GM21526 (cell line): ENCODE measurements at regions not wholly inside any gene's neighbourhood (a gene's known extent, or its start where the extent isn't known, plus 50 kb on each side); places are given as distances from the start of the nearest gene placed in this dataset.
"Not testable (repeated sequence)": the region's sequence is repeated elsewhere in the genome, so short reads cannot be mapped to it uniquely, and the experiment has no call there.

Source experiments
- ATAC-seq: cut with Tn5 transposase; IDR thresholded peaks from one replicate; pipeline ENCODE4 v1.9.1; 2021; ENCODE audit warnings: moderate library complexity; ENCODE audit not compliant: unreplicated experiment, low FRiP score

DNA sequence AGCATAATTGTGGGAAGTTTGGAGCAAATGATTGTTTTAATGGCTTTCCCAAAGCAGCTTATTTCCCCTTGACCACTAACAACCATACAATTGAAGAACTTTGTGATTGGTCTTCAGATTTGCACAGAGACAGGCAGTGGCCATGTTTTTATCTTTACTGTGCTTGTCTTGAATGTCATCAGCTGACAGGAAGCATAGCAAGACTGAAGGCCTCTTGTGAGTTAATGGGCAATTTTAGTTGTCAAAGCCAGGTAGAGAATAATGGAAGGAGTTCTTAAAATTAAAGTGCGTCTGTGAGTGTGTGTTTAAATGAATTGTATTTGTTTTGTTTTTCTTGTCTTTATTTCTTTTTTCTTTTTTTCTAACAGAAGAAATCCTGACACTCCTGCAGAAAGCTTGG is 809.9 kb downstream of the TSN start:
- no peak for ATAC-seq

- ATAC-seq = no peak
These were observed 815.2 kb downstream of the TSN start for GRCh38 chr2:122570641-122571040.

DNA sequence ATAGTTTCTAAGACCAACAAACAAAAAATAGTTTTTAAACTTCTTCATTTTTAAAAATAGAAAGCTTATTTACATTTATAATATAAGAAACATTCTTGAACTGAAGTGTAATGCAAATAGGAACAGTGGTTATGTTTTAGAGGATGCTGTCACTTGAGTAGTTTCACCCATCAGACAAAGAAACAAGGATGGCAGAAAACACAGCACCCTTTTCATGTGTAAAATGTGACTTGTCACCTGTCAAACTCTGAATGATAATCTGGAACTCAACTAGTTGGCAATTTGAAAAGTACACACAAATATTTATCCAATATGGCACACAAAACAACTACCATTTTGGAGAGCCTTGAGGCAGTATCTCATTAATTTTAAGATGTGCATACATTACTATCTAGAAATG is 816.0 kb downstream of the TSN start:
- not testable (repeated sequence) for ATAC-seq

GRCh38 chr2:122575076-122575475 is 819.6 kb downstream of the TSN start:
- ATAC-seq = no peak

DNA sequence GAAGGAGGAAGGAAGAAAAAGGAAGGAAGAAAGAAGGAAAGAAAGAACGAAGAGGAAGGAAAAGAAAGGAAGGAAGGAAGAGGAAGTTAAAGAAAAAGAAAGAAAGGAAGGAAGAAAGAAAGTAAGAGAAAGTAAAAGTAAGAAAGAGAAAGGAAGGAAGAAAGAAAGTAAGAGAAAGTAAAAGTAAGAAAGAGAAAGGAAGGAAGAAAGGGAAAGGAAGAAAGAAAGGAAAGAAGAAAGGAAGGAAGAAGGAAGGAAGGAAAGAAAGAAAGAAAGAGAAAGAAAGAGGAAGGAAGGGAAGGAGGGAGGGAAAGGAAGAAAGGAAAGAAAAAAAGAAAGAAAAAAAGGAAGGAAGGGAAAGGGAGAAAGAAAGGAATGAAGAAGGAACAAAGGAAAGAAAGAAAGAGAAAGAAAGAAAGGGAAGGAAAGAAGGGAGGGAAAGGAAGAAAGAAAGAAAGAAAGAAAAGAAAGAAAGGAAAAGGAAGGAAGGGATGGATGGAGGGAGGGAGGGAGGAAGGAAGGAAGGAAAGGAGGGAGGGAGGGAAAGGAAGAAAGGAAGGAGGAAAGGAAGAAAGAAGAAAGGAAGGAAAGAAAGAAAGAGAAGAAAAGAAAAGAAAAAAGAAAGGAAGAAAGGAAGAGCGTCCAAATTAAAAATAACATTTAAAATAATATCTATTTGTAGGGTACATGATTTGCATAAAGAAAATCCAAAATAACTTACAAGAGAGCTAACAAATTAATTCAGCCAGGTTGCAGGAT is 827.9 kb downstream of the TSN start:
- no peak for ATAC-seq

DNA sequence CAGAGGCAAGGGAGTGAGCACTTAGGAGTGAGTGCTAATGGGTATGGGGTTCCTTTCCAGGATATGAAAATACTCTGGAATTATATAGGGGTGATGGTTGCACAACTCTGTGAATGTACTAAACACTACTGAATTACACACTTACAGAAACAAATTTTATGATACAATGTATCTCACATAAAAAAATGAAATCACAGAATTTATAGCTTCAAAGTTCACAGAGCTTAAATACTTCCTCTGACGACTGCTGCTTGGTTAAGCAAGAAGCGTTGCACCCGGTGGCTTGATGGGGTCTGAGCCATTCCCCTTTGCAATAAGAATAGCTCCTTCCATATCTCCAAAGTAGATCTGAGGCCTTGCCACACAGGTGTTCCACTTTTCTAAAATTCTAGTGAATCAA is 835.1 kb downstream of the TSN start:
- ATAC-seq = no peak

DNA sequence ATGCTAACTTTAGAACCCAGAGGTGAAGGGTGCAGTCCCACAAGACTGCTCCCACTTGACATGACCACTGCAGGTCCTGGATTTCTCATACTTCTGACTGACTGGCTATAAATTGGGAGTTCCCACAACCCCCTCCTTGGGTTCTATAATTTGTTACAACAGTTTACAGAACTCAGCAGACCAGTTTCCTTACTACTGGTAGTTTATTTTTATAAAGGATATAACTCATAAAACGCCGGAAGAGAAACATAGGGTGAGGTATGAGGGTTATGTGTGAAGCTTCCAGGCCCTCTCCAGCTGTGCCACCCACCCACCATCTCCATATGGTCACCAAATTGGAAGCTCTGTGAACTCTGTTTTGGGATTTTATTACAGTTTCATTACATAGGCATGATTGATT is 839.6 kb downstream of the TSN start:
- no peak for ATAC-seq

DNA sequence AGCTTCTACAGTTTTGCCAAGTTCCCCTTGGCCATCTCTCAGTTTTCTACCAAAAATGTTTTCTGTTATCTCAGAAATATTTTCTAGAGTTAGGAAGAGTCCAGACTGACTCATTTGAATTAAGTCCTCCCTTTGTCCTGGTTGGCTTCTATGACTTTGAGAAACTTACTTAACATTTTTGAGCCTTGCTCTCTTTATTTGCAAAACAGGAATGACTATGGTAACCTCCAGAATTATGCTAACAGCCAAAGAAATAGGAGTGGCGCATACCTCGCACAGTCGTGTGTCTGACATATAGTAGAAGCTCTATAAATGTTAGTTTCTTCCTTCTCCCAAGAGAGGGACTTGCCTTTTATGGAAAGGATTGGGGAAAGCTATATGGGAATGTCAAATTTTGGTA is 841.1 kb downstream of the TSN start:
- ATAC-seq = no peak

DNA sequence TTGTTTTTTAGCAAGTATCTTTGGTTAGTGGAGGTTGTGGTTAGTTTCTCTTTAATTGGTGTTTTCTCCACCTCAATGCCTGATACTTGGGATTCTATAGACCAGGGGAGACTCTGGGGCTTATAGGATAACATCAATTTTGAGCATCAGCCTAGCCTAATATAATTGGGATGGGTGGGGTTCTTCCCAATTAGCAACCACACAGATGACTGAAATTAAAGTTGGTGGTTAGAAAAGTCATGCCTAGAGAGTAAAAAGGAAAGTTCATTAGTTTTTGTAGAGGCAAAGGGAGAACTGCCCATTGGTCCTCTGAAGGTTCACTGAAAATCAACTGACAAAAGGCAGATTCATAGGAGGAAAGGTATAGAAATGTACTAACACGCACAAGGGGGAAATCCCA is 843.3 kb downstream of the TSN start:
- ATAC-seq = no peak

DNA sequence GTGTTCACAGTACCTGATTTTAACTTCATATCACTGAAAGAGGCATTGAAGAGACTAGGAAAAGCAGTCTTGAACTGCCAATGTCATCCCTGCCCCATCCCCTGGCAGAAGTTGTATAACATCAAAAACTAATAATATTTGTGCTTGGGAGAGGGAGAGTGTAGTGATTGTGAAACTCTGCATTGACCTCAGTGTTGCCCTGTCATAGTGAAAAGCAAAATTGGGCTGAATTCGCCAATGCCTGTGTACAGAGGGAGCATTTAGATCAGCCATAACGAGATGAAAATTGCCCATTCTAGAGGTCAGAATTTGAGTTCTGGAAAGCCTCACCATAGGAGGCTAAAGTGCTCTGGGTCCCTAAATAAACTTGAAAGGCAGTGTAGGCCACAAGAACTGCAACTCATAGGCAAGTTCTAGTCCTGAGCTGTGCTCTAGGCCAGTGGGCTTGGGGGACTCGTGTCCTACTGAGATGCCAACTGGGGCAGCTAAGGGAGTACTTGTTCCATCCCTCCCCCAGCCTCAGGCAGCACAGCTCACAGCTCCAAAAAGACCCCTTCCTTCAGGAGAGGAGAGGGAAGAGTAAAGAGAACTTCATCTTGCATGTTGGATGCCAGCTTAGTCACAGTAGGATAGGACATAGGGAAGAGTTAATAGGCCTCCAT is 855.6 kb downstream of the TSN start:
- no peak for ATAC-seq

GRCh38 chr2:122622934-122623333 is 867.5 kb downstream of the TSN start:
- ATAC-seq = no peak

DNA sequence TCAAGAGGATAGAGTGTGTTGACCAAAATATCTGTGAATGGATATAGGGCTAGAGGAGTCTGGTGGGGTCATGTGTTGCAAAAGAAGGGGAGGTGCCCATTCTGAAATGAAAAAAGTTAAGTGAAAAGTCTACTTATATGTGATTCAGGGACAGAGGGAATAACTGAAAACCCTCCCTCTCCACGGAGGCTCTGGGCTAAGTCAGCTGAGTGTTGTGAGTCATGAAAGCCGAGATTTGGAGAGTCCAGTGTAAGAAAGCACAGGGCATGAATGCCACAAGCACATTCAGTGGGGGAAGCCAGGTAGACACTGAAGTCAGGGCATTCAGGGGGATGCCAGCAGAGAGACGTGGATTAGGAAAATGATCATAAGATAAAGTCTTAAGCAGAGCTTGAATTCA is 871.9 kb downstream of the TSN start:
- ATAC-seq = no peak

DNA sequence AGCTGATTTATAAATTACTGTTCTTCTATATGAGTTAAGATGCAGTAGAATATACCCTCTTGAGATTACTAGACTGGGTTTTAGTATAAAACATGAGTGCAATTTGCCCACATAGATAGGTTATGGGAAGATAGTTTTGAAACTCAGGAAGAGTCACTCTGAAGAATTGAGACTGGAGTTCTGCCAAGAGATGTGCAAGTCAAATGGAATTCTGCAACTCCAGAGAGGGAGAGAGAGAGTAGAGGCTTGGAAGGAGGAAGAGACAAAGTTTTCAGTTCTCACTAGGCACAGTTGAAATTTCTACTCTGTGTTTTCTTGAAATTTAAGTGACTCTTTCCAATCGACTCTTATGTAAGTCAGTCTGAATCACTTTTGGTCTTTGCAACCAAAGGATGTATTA is 878.8 kb downstream of the TSN start:
- ATAC-seq = no peak

DNA sequence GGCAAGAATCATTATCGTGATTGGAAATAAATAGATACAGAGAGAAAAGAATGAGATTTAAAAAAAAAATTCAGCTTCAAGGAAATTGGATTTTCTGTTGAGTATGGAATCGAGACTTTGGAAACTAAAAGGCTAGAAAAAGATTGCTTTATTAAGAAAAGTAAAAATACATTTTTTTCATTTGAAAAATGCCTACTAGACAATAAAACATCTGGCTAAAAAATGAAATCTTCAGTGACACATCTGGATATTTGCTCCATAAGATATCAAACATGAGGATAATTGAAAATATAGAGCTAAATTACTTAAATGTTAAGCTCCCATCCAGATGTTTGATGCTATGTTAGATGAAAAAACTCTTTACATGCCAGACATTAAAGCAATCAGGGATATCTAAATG is 879.5 kb downstream of the TSN start:
- no peak for ATAC-seq

DNA sequence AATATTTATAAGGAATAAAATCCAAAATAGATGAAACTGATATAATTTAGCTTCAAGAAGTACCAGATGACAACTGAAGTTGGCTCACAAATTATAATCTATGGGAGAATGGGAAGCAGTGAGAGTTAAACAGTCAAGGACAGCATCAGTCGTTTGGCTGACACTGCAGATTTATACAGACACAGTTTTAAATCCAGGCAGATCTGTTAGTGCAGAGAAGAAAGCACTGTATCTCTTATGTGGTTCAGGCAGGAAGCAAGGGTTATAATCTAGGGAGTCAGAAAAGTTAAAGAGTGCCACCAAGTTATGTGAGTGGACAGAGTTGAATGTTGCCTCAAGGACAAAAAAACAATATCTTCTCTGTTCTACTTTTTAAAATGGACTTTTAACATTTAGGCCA is 880.2 kb downstream of the TSN start:
- ATAC-seq = no peak

DNA sequence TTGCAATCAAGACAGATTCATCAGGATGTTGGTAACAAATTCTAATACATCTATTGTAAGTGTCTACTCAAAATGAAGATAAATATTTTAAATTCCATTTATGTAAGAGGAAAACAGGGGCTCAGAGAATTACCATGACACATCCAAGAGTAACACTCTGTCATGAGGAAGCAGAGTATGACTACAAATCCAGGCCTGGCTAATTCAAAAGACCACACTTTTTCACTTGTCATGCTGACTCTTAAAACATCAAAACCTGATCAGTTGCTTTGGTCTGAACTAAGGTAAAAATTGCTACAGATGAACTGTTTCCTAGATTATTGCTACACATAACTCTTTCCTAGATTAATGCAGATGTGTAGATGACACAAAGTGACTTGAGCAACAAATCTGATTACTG is 880.6 kb downstream of the TSN start:
- ATAC-seq = no peak

- no peak for ATAC-seq
These were observed 883.7 kb downstream of the TSN start for GRCh38 chr2:122639176-122639575.

DNA sequence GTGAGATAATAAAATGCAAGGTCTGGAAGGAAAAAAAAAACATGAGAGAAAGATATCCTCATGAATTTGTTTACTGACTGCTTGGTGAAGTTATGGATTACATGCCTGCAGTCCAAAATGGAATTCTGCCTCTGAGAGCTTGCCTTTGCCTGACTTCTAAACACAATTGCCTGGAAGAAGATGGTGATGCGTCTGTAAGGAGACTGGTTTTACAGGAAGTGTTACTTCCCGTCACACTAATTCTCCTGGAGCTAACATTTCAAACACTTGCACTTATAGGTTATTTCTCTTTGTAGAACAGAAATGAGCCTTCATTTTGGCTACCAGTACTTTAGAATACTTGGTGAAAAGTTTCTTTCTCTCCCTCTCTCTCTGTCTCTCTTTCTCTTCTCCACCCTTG is 884.3 kb downstream of the TSN start:
- no peak for ATAC-seq

- ATAC-seq = no peak
These were observed 888.4 kb downstream of the TSN start for GRCh38 chr2:122643725-122644329.

DNA sequence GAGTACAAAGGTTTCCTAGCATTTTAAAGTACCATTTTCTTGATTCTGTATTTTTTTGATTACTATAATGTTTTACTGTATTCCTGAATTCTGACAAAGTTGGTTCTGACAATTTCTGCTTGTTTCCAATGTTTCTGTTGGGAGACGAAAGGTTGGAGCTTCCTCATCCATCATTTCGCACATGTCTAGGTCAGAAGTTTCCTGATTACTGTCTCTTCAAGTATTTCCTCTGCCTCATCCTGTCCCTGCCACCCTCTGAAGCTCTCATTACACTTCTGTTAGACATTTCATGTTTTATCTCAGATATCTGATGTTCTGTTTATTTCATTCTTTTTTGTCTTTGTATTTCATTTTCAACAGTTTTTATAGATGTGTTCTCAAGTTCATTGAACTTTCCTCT is 895.8 kb downstream of the TSN start:
- no peak for ATAC-seq

DNA sequence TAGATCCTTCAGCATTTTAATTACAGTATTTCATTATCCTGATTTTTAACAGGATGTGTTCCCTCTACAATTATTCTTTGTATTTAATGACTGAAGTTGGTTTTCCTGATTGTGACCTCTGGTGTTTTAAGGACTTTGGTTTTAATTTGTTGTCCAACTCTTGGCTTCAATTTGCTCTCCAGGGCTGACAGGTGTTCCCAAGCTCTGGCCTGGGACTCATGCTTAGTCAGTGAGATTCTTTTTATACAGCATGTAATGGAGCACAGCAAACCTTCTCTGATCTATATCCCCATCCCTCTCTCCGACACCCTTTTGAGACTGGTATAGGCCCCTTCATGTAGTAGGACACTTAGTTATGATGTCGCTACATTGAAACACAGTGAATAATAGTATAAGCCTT is 896.3 kb downstream of the TSN start:
- no peak for ATAC-seq

DNA sequence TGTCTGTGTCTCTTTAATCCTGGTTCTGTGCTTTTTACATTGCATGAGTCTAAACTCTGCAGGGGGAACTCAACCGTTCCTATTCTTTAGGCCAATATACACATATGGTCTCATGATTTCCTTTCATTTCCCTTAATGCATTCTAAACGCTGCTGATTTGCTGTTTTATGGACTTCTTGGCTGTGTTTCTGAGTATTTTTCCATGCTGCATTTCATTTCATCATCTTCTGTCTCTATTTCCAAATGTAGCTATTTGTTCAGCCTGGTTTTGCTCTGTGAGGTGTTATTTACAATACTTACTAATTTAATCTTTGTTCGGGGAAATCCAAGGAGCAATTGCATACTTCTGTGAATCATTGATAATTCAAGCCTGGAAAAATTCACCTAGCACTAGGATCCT is 897.2 kb downstream of the TSN start:
- ATAC-seq = no peak
